Kidney epithelial cell (primary cell): ENCODE measurements at regions not wholly inside any gene's neighbourhood (a gene's known extent, or its start where the extent isn't known, plus 50 kb on each side); places are given as distances from the start of the nearest gene placed in this dataset.

Experiments used
- DNase-seq: peaks from one replicate; pipeline ENCODE4 v3.0.0-alpha.2; 2010; ENCODE audit warnings: low read depth
- H3K27me3 ChIP-seq: 2 replicates; pipeline ENCODE4 v1.6.0; 2011; ENCODE audit warnings: low read length; ENCODE audit not compliant: control insufficient read depth, insufficient read depth
- H3K36me3 ChIP-seq: 2 replicates; pipeline ENCODE4 v1.5.1; 2011; ENCODE audit warnings: low read length; ENCODE audit not compliant: control insufficient read depth, insufficient read depth
- H3K4me3 ChIP-seq: 2 replicates; pipeline ENCODE4 v1.5.1; 2011; ENCODE audit warnings: low read depth, mild to moderate bottlenecking, control low read depth, low read length
- CTCF ChIP-seq: IDR thresholded peaks from 2 replicates; pipeline ENCODE4 v1.5.1; 2011; ENCODE audit warnings: mild to moderate bottlenecking, moderate library complexity, low read length, control low read depth, inconsistent platforms; ENCODE audit not compliant: insufficient read depth, poor library complexity, severe bottlenecking

GRCh38 chr19:27694361-27695055, 1518.4 kb downstream of the UQCRFS1 start:
- TF ChIP-seq CTCF = no peak
- no peak overlapping the region for H3K4me3 ChIP-seq
- DNase-seq = no peak
- H3K36me3 ChIP-seq = no peaks in the 10 kb centered on the region
- no peaks in the 10 kb centered on the region for H3K27me3 ChIP-seq

- DNase-seq = no peak
- no peak for TF ChIP-seq CTCF
- no peak overlapping the region for H3K4me3 ChIP-seq
- no peaks in the 10 kb centered on the region for H3K36me3 ChIP-seq
- no peaks in the 10 kb centered on the region for H3K27me3 ChIP-seq
Observed at GRCh38 chr19:27691991-27692390, 1521.0 kb downstream of the UQCRFS1 start.

- Histone ChIP-seq H3K27me3 (no peaks in the 10 kb centered on the region), H3K4me3 (no peak overlapping the region), H3K36me3 (no peaks in the 10 kb centered on the region)
- DNase-seq = no peak
- no peak for TF ChIP-seq CTCF
Observed at GRCh38 chr19:27689734-27690241, 1523.2 kb downstream of the UQCRFS1 start.

- no peaks in the 10 kb centered on the region for H3K27me3 ChIP-seq
- H3K4me3 ChIP-seq = no peak overlapping the region
- no peaks in the 10 kb centered on the region for H3K36me3 ChIP-seq
- no peak for DNase-seq
- no peak for TF ChIP-seq CTCF
Observed at GRCh38 chr19:27684293-27684692, 1528.7 kb downstream of the UQCRFS1 start.

- no peaks in the 10 kb centered on the region for H3K36me3 ChIP-seq
- DNase-seq = no peak
- TF ChIP-seq CTCF = no peak
- no peaks in the 10 kb centered on the region for H3K27me3 ChIP-seq
- no peak overlapping the region for H3K4me3 ChIP-seq
Observed at GRCh38 chr19:27681972-27682371, 1531.0 kb downstream of the UQCRFS1 start.

- no peak for DNase-seq
- H3K4me3 ChIP-seq = no peak overlapping the region
- H3K27me3 ChIP-seq = no peaks in the 10 kb centered on the region
- no peak for TF ChIP-seq CTCF
- no peaks in the 10 kb centered on the region for H3K36me3 ChIP-seq
Observed at GRCh38 chr19:27679905-27680304, 1533.0 kb downstream of the UQCRFS1 start.
